GM19025 (cell line): ENCODE measurements at regions not wholly inside any gene's neighbourhood (a gene's known extent, or its start where the extent isn't known, plus 50 kb on each side); places are given as distances from the start of the nearest gene placed in this dataset.
"Not testable (repeated sequence)": the region's sequence is repeated elsewhere in the genome, so short reads cannot be mapped to it uniquely, and the experiment has no call there.

Source experiments
- ATAC-seq: cut with Tn5 transposase; IDR thresholded peaks from one replicate; pipeline ENCODE4 v1.9.1; 2021; ENCODE audit warnings: mild to moderate bottlenecking, low read depth, moderate library complexity; ENCODE audit not compliant: unreplicated experiment

DNA sequence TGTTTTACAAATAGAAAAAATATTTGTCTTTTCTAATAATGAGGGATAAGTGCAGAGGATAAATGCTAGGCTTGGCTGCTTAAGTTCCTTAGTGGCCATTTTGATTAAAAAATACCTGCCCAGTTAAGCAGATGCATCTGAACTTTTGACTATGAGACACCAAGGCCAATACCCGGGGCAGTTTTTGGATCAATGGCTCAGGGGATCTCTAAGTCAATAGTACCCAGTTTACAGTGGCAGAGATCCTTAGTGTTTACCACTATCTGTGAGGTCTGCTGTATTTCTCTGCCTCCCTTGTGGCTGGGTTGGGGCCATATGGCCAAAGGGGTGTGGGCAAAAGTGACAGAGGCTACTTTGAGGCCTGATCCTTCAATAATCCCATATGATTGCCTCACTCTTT is 184.5 kb upstream of the MAST4 start:
- no peak for ATAC-seq

DNA sequence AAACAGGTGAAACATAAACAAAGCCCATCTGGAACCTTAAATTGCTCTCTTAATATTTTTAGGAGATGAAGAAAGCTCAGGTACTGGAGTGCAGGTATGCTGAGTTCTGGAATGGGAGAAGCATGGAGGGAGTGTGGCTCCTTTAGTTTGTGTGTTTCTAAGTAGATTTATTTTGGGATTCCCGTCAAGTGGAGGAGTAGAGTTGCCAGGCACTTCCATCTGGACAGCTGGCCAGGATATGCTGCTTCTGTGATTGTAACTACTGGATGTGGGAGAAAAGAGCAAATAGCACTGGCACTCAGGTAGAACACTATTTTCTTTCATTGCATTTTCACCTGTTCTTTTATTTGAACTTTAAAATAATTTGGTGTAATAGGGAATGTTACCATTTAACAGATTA is 182.3 kb upstream of the MAST4 start:
- no peak for ATAC-seq

DNA sequence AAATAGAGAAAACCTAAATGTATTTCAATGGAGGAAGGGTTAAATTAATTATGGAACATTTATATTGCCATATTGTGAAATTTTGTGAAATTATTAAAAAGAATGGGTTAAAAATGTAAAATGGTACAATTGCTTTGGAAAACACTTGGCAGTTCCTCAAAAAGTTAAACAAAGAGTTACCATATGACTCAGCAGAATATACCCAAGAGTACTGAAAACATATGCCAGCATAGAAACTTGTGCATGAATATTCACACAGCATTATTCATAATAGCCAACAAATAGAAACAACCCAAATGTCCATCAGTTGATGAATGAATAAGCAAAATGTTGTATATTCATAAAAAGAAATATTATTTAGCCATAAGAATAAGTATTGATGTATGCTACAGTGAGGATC is 181.0 kb upstream of the MAST4 start:
- no peak for ATAC-seq

DNA sequence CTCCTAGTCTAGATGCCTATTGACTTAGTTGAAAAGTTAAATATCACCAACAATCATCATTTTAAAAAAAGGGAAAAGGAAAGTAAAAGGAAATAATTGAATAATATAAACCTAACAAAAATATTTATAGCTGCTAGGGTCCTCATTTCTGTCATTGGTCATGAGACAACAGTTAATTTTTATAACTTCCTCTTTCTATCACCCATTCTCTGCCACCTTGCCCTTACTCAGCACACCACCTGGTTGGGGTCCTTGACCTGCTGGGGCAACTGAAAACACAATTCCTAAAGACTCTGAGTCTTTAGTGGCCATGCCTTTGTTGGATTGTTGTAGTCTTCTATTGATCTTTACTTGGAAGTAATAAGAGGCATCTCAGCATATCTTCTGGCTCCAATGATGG is 179.5 kb upstream of the MAST4 start:
- no peak for ATAC-seq

GRCh38 chr5:66417781-66418180 is 178.4 kb upstream of the MAST4 start:
- ATAC-seq = no peak

- no peak for ATAC-seq
Observed at GRCh38 chr5:66423484-66423883, 172.7 kb upstream of the MAST4 start.

GRCh38 chr5:66425842-66426241 is 170.4 kb upstream of the MAST4 start:
- no peak for ATAC-seq

DNA sequence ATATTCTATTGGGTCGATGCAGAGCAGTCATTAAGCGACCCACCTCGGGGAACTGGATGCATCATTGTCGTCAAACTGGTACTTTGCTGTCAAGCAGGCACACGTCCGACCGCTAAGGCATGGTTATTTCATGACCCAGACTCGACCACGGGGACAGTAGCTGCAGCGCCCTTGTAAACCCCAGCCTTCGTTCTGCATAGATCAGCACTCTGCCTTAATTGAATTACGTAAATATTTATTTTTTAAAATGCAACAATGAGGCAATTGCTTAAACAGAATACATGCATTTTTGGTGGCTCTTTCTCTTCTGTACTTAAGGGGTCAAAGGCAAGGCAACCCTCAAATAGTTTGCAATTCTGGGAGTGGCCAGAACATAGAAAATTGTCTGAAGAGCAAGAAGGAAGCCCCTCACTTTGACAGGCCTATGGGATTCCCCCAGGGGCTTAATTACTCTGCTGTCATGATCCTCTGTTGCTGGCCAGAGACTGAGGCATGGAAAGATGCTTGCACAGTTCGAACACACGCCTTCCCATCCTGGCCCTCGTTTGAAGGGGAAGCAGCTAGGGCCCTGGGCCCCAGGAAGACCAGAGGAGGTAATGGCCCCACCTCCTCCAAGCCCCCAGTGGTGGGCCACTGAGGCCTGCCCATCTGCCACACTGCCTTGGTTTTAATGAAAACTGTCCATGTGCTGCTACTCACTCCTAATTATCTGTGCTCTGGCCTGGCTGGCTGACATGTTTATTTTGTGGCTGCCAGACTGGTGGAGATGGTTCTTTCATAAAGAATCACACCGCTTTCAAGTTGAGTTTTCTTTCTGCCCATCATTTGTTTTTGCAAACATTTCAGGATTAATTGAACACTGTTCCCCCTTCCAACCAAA is 169.7 kb upstream of the MAST4 start:
- ATAC-seq = no peak

GRCh38 chr5:66427139-66427442 is 169.1 kb upstream of the MAST4 start:
- no peak for ATAC-seq

GRCh38 chr5:66436721-66437120 is 159.5 kb upstream of the MAST4 start:
- ATAC-seq = no peak

DNA sequence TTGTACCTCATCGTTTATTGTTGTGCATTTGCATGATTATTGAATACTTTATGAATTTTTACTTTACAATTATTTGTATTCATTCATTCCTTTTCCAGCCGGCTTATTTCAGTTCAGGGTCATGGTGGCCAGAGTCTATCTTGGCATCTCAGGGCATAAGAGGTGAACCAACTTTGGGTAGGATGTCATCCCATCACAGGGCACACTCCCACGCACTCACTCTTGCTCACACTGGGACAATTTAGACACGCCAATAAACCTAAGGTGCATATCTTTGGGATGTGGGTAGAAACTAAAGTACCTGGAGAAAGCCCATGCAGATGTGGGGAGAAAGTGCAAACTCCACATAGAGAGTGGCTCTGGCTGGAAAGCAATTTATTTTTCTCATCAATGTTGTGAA is 158.1 kb upstream of the MAST4 start:
- ATAC-seq = no peak

DNA sequence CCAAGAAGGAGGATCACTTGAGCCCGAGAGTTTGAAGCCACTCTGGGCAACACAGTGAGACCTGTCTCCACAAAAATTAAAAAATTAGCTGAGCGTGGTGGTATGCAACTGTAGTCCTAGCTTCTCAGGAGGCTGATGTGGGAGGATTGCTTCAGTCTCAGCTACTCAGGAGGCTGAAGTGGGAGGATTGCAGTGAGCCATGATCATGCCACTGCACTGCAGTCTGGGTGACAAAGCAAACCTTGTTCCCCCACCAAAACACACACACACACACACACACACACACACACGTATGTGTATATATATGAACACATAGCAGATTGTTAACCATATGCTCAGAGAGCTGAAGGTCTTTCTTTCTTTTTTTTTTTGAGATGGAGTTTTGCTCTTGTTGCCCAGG is 157.5 kb upstream of the MAST4 start:
- no peak for ATAC-seq

DNA sequence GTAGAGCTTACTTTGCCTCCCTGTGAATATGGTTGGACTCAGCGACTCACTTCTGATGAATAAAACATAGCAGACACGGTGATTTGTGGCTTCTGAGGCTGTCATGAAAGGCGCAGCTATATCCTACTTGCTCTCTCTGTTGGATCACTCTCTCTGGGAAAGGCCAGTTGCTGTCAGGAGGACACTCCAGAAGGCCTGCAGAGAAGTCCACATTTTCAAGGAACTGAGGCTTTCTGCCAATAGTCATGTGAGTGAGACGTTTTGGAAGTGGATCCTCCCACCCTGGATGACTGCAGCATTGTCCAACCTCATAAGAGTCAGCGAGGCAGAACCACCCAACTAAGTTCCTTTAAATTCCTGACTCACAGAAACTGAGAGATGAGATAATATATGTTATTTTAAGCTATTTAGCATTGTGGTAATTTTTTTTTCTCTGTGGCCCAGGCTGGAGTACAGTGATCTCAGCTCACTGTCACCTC is 156.0 kb upstream of the MAST4 start:
- ATAC-seq = no peak

DNA sequence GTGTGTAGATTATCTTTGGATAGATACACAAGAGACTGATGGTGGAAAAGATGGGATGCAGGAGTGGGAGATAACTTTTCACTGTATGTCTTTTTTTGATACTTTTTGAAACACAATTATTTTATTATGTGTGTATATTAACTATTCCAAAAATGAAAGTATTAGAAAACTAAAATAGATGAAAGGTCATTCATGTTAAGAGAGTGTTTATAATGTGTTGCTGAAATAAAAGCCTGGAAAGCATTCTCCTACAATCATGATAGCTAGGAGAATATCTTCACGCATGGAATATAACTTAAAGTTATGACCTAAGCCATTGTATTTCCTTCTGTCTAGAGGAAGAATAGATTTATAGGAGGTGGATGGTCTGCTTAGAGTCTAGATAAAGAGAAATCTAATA is 154.8 kb upstream of the MAST4 start:
- no peak for ATAC-seq

DNA sequence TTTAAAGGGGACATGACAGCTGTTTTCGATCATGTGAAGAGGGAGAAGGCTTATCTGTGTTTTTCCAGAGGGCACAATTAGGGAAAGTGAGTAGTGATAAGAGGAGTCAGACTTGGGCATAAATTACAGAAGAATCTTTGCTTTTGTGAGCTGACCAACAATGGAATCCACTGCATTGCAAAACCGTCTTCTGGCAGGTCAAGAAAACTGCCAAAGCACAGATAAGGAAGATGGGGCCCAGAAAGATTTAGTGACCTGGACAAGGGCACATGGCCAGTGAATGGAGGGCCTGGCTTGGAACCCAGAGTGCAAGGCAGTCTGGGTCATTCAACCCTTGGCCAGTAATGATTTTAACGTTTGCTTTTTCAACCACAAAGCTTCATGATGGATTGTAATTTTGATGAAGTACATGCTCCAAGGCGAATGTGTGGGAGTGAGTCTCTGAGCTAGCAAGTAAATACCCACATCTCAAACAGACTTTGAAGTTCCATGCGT is 153.2 kb upstream of the MAST4 start:
- ATAC-seq = no peak

DNA sequence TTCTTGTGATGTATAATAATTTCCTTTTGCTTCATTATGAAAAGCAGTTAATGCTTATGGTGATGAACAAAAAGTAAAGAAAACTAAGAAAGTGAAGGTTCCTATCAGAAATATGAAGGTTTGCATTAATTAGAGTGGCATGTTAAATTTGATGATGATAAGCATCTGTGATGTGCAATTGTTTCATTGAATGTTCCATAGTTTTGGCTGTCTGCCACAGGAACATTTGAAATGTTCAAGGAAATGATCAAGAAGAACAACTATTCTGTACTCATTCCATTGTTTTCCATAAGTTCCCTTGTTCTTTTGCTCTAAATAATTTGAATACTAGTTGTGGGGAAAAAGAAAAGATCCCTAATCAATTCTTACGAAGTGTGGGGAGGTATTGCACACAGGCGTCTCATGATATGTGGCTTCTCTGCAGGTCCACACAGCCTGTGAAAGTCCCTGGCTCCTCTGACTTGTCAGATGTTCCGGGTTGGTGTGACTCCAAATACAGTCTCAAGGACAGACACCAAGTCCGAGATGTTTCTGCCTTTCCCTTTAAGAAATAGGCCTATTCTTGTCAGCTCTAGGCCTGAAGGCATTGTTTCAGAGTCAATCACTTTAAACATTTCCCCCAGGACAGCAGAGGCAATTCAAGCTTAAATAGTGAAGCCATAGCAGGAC is 152.6 kb upstream of the MAST4 start:
- ATAC-seq = no peak

DNA sequence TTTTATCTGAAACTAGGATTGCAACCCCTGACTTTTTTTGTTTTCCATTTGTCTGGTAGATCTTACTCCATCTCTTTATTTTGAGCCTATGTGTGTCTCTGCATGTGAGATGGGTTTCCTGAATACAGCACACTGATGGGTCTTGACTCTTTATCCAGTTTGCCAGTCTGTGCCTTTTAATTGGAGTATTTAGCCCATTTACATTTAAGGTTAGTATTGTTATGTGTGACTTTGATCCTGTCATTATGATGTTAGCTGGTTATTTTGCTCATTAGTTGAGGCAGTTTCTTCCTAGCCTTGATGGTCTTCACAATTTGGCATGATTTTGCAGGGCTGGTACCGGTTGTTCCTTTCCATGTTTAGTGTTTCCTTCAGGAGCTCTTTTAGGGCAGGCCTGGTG is 148.1 kb upstream of the MAST4 start:
- not testable (repeated sequence) for ATAC-seq

DNA sequence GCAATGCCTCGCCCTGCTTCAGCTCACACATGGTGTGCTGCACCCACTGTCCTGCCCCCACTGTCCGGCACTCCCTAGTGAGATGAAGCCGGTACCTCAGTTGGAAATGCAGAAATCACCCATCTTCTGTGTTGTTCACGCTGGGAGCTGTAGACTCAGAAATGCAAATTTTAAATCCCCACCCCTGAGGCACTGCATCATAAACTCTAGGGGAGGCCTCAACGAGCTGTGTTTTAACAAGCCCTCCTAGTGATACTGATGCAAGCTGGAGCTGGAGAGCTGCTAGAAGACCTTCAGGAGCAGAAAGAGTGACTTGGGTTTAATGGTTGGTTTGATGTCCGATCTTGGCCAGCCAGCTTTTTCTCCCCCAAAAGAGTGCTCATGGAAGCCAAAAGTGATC is 146.0 kb upstream of the MAST4 start:
- ATAC-seq = no peak

GRCh38 chr5:66450988-66451387 is 145.2 kb upstream of the MAST4 start:
- no peak for ATAC-seq

DNA sequence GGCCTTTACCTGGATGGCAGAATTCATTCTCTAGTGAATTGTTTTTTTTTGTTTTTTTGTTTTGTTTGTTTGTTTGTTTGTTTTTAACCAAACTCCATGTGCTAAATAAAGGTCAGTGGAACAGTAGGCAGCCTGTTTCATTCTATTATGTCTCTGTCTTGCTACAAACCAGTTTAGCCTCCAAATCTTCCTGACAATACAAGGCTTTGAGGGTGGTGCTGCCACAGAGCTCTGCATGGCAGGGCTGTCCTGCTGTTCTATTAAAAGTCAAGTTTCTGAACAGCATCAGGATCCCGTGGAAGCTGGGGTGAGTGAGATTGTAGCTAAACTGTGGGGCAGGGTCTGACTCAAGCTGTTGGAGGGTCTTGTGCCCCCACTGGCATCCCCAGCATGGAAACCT is 144.1 kb upstream of the MAST4 start:
- ATAC-seq = no peak

DNA sequence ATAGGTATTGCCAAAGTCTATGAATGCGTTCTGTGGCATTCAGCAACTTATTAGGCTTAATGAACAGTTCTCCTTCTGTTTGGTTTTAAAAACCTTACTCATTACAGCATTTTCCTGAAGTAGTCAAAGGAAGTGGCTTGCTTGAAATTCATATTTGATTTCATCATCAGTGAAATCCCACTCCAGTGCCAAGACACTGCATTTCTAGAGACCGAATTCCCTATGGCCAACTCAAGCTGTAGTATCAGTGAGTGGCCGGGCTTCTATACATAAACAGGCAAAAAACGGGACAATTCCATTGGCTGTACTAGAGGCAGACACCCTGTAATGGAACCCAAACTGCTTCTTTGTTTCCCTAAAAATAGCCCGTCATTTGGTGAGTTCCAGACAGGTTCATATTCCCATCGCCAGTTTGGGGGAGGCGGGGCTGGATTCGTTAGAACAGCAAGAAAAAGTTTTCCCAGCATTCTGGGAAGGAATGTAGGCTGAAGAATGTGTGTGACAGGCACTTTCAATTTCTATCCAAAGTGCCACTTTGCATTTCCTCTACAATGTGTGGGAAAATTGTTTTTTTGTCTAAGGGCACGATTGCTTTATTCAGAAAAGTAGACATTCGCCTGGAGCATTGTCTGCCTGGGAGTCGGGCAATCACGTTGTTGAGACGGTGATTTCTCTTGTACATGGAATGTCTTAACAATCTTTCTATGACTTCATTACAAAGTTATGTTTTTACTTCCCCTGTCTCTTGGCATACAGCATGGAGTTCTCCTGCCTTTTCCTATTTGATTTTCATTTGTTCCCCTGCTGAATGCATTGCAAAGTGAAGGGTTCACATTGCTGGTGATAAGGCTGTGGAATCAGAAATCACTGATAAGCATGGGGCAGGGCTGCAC is 141.8 kb upstream of the MAST4 start:
- no peak for ATAC-seq
